Erythroblast (primary cell): ENCODE measurements at regions not wholly inside any gene's neighbourhood (a gene's known extent, or its start where the extent isn't known, plus 50 kb on each side); places are given as distances from the start of the nearest gene placed in this dataset.

Source experiments
- DNase-seq, 2 experiments: peaks; one replicate each; lab custom pipeline; 2025; lab: John Stamatoyannopoulos, UW
- GATA1 ChIP-seq: IDR thresholded peaks from 2 replicates; pipeline ENCODE4 v1.6.1; 2011; ENCODE audit warnings: low read depth, mild to moderate bottlenecking, control low read depth, low read length, moderate library complexity
- POLR2A ChIP-seq: IDR thresholded peaks from 2 replicates; pipeline ENCODE4 v1.6.1; 2011; ENCODE audit warnings: mild to moderate bottlenecking, low read length

GRCh38 chr13:99657848-99658260, 156.6 kb downstream of the TM9SF2 start:
- DNase-seq: peak in 1 of 2 experiments; percentile 20
- TF ChIP-seq GATA1: no peak
- no peak for TF ChIP-seq POLR2A

- TF ChIP-seq GATA1 (no peak), POLR2A (no peak)
- DNase-seq: no peak
These were observed 155.6 kb downstream of the TM9SF2 start for GRCh38 chr13:99656844-99657381.

- no peak for TF ChIP-seq POLR2A
- TF ChIP-seq GATA1: no peak
- peak; percentile 66 to 85 for DNase-seq
These were observed 154.9 kb downstream of the TM9SF2 start for GRCh38 chr13:99656092-99656745.

- DNase-seq: peak in 1 of 2 experiments; percentile 45
- no peak for TF ChIP-seq GATA1
- TF ChIP-seq POLR2A: no peak
These were observed 154.2 kb downstream of the TM9SF2 start for GRCh38 chr13:99655351-99656091.

- TF ChIP-seq GATA1: no peak
- no peak for TF ChIP-seq POLR2A
- no peak for DNase-seq
These were observed 152.8 kb downstream of the TM9SF2 start for GRCh38 chr13:99654076-99654475.

- TF ChIP-seq POLR2A (no peak), GATA1 (no peak)
- DNase-seq: no peak
These were observed 152.3 kb downstream of the TM9SF2 start for GRCh38 chr13:99653526-99653925.

GRCh38 chr13:99652901-99653300, 151.6 kb downstream of the TM9SF2 start:
- no peak for DNase-seq
- no peak for TF ChIP-seq POLR2A
- no peak for TF ChIP-seq GATA1

- TF ChIP-seq POLR2A (no peak), GATA1 (no peak)
- DNase-seq: no peak
These were observed 150.9 kb downstream of the TM9SF2 start for GRCh38 chr13:99652141-99652540.

GRCh38 chr13:99651016-99651415, 149.7 kb downstream of the TM9SF2 start:
- no peak for DNase-seq
- TF ChIP-seq GATA1 (no peak), POLR2A (no peak)

- DNase-seq: no peak
- no peak for TF ChIP-seq POLR2A
- TF ChIP-seq GATA1: no peak
These were observed 149.1 kb downstream of the TM9SF2 start for GRCh38 chr13:99650410-99650809.

- TF ChIP-seq POLR2A (no peak), GATA1 (no peak)
- DNase-seq: no peak
These were observed 147.7 kb downstream of the TM9SF2 start for GRCh38 chr13:99648927-99649326.

GRCh38 chr13:99648066-99648665, 146.9 kb downstream of the TM9SF2 start:
- TF ChIP-seq GATA1 (no peak), POLR2A (no peak)

GRCh38 chr13:99647596-99647985, 146.3 kb downstream of the TM9SF2 start:
- no peak for TF ChIP-seq POLR2A
- TF ChIP-seq GATA1: no peak
- DNase-seq: no peak

More at GRCh38 chr13:99648066-99648665, 146.9 kb downstream of the TM9SF2 start:
- no peak for DNase-seq

GRCh38 chr13:99646866-99647595, 145.8 kb downstream of the TM9SF2 start:
- TF ChIP-seq POLR2A (no peak), GATA1 (no peak)
- DNase-seq: no peak
